HG02943 (cell line): ENCODE measurements at regions not wholly inside any gene's neighbourhood (a gene's known extent, or its start where the extent isn't known, plus 50 kb on each side); places are given as distances from the start of the nearest gene placed in this dataset.

ENCODE experiments used
- ATAC-seq: cut with Tn5 transposase; IDR thresholded peaks from one replicate; pipeline ENCODE4 v1.9.1; 2021; ENCODE audit warnings: mild to moderate bottlenecking, low read depth, moderate library complexity; ENCODE audit not compliant: unreplicated experiment

GRCh38 chr3:22288756-22289155 is 537.7 kb upstream of the ZNF385D start:
- no peak for ATAC-seq

- no peak for ATAC-seq
These were observed 541.7 kb upstream of the ZNF385D start for GRCh38 chr3:22292681-22293080.

- ATAC-seq, result no peak
These were observed 545.6 kb upstream of the ZNF385D start for GRCh38 chr3:22296601-22297000.

GRCh38 chr3:22297436-22297835 is 546.4 kb upstream of the ZNF385D start:
- ATAC-seq, result no peak

- no peak for ATAC-seq
These were observed 555.4 kb upstream of the ZNF385D start for GRCh38 chr3:22306454-22306853.

- ATAC-seq, result no peak
These were observed 557.9 kb upstream of the ZNF385D start for GRCh38 chr3:22308871-22309270.

- no peak for ATAC-seq
These were observed 564.9 kb upstream of the ZNF385D start for GRCh38 chr3:22315925-22316324.

- ATAC-seq, result no peak
These were observed 567.3 kb upstream of the ZNF385D start for GRCh38 chr3:22318325-22318724.

GRCh38 chr3:22319446-22319845 is 568.4 kb upstream of the ZNF385D start:
- ATAC-seq, result no peak

- ATAC-seq, result no peak
These were observed 571.9 kb upstream of the ZNF385D start for GRCh38 chr3:22322861-22323260.

- no peak for ATAC-seq
These were observed 575.3 kb upstream of the ZNF385D start for GRCh38 chr3:22326305-22326704.

GRCh38 chr3:22334996-22335395 is 584.0 kb upstream of the ZNF385D start:
- no peak for ATAC-seq

- ATAC-seq, result no peak
These were observed 598.3 kb upstream of the ZNF385D start for GRCh38 chr3:22349215-22349851.

- no peak for ATAC-seq
These were observed 600.8 kb upstream of the ZNF385D start for GRCh38 chr3:22351806-22352205.

GRCh38 chr3:22353126-22353525 is 602.1 kb upstream of the ZNF385D start:
- ATAC-seq, result no peak

- no peak for ATAC-seq
These were observed 607.3 kb upstream of the ZNF385D start for GRCh38 chr3:22358334-22358733.

GRCh38 chr3:22360164-22360563 is 609.2 kb upstream of the ZNF385D start:
- ATAC-seq, result no peak

GRCh38 chr3:22360970-22361369 is 610.0 kb upstream of the ZNF385D start:
- ATAC-seq, result no peak

GRCh38 chr3:22361521-22361920 is 610.5 kb upstream of the ZNF385D start:
- ATAC-seq, result no peak

- no peak for ATAC-seq
These were observed 613.8 kb upstream of the ZNF385D start for GRCh38 chr3:22364851-22365250.

- no peak for ATAC-seq
These were observed 615.8 kb upstream of the ZNF385D start for GRCh38 chr3:22366781-22367180.

- ATAC-seq, result no peak
These were observed 620.0 kb upstream of the ZNF385D start for GRCh38 chr3:22371036-22371435.
